ENCODE measurements at regions not wholly inside any gene's neighbourhood (a gene's known extent, or its start where the extent isn't known, plus 50 kb on each side); places are given as distances from the start of the nearest gene placed in this dataset.

DNA sequence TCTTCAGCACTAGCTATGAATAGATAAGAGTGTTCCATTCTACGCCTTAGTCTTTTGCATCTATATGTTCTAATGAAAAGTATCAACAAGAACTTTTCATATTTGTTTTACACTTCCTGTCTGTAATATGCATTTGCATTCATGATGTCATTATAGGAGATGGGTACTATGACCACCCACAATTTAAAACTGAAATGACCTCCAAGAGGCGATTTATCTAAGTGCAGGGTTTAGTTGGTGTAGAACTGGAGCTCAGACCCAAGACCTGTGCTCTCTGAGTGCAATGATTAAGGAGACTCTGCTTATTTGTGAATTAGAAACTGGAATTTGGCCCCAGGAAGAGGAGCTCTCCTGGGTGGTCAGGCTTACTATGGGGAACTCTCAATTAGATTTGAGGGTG, 289.1 kb downstream of the ETS1 start:
- TF ChIP-seq, protein P1, sequence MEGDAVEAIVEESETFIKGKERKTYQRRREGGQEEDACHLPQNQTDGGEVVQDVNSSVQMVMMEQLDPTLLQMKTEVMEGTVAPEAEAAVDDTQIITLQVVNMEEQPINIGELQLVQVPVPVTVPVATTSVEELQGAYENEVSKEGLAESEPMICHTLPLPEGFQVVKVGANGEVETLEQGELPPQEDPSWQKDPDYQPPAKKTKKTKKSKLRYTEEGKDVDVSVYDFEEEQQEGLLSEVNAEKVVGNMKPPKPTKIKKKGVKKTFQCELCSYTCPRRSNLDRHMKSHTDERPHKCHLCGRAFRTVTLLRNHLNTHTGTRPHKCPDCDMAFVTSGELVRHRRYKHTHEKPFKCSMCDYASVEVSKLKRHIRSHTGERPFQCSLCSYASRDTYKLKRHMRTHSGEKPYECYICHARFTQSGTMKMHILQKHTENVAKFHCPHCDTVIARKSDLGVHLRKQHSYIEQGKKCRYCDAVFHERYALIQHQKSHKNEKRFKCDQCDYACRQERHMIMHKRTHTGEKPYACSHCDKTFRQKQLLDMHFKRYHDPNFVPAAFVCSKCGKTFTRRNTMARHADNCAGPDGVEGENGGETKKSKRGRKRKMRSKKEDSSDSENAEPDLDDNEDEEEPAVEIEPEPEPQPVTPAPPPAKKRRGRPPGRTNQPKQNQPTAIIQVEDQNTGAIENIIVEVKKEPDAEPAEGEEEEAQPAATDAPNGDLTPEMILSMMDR (IDR thresholded peaks at IDR 0.05; ENCODE audit: insufficient read depth, low read depth, low read length) = no peak
- TF ChIP-seq EZH2 (IDR thresholded peaks at IDR 0.05; ENCODE audit: insufficient read depth, low read length) = no peak

Data from astrocyte (in vitro differentiated cells and primary cell).